Keratinocyte (primary cell): ENCODE measurements at regions not wholly inside any gene's neighbourhood (a gene's known extent, or its start where the extent isn't known, plus 50 kb on each side); places are given as distances from the start of the nearest gene placed in this dataset.

Experiments
- EZH2 ChIP-seq: IDR thresholded peaks from one replicate; pipeline ENCODE4 v1.6.1; 2012; ENCODE audit warnings: inconsistent platforms, mild to moderate bottlenecking, low read length, moderate library complexity
- TF ChIP-seq, protein P1 (sequence below), 3 experiments: IDR thresholded peaks in 1 of 3; conservative IDR thresholded peaks in 1 of 3; optimal IDR thresholded peaks in 1 of 3; 2 replicates in 2 of 3; 3 replicates in 1 of 3; pipeline versions ENCODE3 to v1.5.1; 2011; ENCODE audit warnings: low read length in 3 of 3, mild to moderate bottlenecking in 3 of 3, moderate library complexity in 2 of 3, control low read depth in 1 of 3, inconsistent platforms in 1 of 3; ENCODE audit not compliant: insufficient read depth in 2 of 3; ENCODE audit errors: extremely low read depth in 1 of 3

DNA sequence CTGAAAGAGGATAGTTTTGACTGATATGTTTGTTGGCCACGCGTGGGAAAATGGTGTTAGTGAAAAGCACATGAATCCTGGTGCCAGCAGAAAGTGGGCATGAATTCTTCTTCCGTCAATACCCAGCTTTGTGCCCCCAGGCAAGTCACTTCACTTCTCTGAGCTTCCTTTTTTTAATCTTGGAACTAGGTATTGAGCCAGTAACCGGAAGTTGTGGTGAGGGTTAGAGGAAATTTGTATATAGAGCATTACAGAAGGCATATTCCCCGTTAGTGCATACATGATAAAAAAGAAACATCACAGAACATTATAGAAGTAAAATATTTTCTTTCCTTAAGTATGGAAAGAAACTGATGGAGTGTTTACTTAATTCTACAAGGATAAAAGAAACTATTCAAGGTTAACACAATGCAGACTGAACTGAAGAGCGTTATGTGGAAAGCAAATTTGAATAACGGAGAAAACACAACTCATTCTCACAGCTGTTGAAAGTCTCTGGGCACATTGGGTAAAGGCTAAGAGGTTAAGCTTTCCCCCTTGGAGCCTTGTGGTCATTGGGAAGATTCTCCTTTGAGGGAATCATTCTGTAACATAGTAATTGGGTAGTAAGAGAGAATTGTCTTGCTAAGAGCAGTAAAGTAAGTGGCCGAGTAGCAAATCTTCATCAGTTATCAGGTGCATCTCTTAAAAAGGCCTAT, 223.1 kb downstream of the BCAS1 start:
- no peak for TF ChIP-seq EZH2
- TF ChIP-seq, protein P1, sequence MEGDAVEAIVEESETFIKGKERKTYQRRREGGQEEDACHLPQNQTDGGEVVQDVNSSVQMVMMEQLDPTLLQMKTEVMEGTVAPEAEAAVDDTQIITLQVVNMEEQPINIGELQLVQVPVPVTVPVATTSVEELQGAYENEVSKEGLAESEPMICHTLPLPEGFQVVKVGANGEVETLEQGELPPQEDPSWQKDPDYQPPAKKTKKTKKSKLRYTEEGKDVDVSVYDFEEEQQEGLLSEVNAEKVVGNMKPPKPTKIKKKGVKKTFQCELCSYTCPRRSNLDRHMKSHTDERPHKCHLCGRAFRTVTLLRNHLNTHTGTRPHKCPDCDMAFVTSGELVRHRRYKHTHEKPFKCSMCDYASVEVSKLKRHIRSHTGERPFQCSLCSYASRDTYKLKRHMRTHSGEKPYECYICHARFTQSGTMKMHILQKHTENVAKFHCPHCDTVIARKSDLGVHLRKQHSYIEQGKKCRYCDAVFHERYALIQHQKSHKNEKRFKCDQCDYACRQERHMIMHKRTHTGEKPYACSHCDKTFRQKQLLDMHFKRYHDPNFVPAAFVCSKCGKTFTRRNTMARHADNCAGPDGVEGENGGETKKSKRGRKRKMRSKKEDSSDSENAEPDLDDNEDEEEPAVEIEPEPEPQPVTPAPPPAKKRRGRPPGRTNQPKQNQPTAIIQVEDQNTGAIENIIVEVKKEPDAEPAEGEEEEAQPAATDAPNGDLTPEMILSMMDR (optimal IDR thresholded peaks at IDR 0.05 in 1 of 3, IDR thresholded peaks at IDR 0.05 in 1 of 3, conservative IDR thresholded peaks at IDR 0.05 in 1 of 3; ENCODE audit: extremely low read depth in 1 of 3, insufficient read depth in 2 of 3, low read length in 3 of 3), result no peak
